Kidney epithelial cell (primary cell): ENCODE measurements at regions not wholly inside any gene's neighbourhood (a gene's known extent, or its start where the extent isn't known, plus 50 kb on each side); places are given as distances from the start of the nearest gene placed in this dataset.

Experiments used
- DNase-seq: peaks from one replicate; pipeline ENCODE4 v3.0.0-alpha.2; 2010; ENCODE audit warnings: low read depth
- H3K27me3 ChIP-seq: 2 replicates; pipeline ENCODE4 v1.6.0; 2011; ENCODE audit warnings: low read length; ENCODE audit not compliant: control insufficient read depth, insufficient read depth
- H3K36me3 ChIP-seq: 2 replicates; pipeline ENCODE4 v1.5.1; 2011; ENCODE audit warnings: low read length; ENCODE audit not compliant: control insufficient read depth, insufficient read depth
- H3K4me3 ChIP-seq: 2 replicates; pipeline ENCODE4 v1.5.1; 2011; ENCODE audit warnings: low read depth, mild to moderate bottlenecking, control low read depth, low read length
- CTCF ChIP-seq: IDR thresholded peaks from 2 replicates; pipeline ENCODE4 v1.5.1; 2011; ENCODE audit warnings: mild to moderate bottlenecking, moderate library complexity, low read length, control low read depth, inconsistent platforms; ENCODE audit not compliant: insufficient read depth, poor library complexity, severe bottlenecking

- Histone ChIP-seq H3K36me3 (no peaks in the 10 kb centered on the region), H3K27me3 (no peaks in the 10 kb centered on the region), H3K4me3 (no peak overlapping the region)
- DNase-seq, result no peak
- no peak for TF ChIP-seq CTCF
Observed at GRCh38 chr10:22765660-22766547, 51.5 kb upstream of the PIP4K2A start.

GRCh38 chr10:22764639-22765038, 50.3 kb upstream of the PIP4K2A start:
- no peaks in the 10 kb centered on the region for H3K27me3 ChIP-seq
- DNase-seq, result no peak
- no peaks in the 10 kb centered on the region for H3K36me3 ChIP-seq
- H3K4me3 ChIP-seq, result no peak overlapping the region
- no peak for TF ChIP-seq CTCF
